BJ (cell line): ENCODE measurements at regions not wholly inside any gene's neighbourhood (a gene's known extent, or its start where the extent isn't known, plus 50 kb on each side); places are given as distances from the start of the nearest gene placed in this dataset.

ENCODE experiments used
- CTCF ChIA-PET: fragments of 350-600 bp; formaldehyde crosslinking; extraction: SDS; loops from one replicate; lab custom pipeline; 2021; ENCODE audit warnings: antibody characterized with exemption, inconsistent platforms; lab: Yijun Ruan, JAX
- POLR2A ChIA-PET: fragments of 300-600 bp; sonication (Branson Sonifier 250); formaldehyde crosslinking; extraction: SDS; loops from one replicate; lab custom pipeline; 2021; ENCODE audit warnings: antibody characterized with exemption; lab: Charles Lee
- DNase-seq: peaks from one replicate; pipeline ENCODE4 v3.0.0-alpha.2; 2011; ENCODE audit warnings: low read depth
- H3K27me3 ChIP-seq: 2 replicates; pipeline ENCODE4 v1.6.0; 2011; ENCODE audit warnings: low read length; ENCODE audit not compliant: control insufficient read depth, insufficient read depth
- H3K36me3 ChIP-seq: 2 replicates; pipeline ENCODE4 v1.5.1; 2011; ENCODE audit warnings: low read length; ENCODE audit not compliant: control insufficient read depth, insufficient read depth
- H3K4me3 ChIP-seq: 2 replicates; pipeline ENCODE4 v1.5.1; 2011; ENCODE audit warnings: low read depth, mild to moderate bottlenecking, control low read depth, low read length
- TF ChIP-seq, protein P1 (sequence below): IDR thresholded peaks from 2 replicates; pipeline ENCODE4 v1.5.1; 2011; ENCODE audit warnings: low read depth, mild to moderate bottlenecking, control low read depth, inconsistent platforms, low read length, moderate library complexity; ENCODE audit not compliant: insufficient read depth

GRCh38 chr9:129467004-129467588 is 153.8 kb downstream of the C9orf50 start:
- DNase-seq, result no peak
- TF ChIP-seq, protein P1, sequence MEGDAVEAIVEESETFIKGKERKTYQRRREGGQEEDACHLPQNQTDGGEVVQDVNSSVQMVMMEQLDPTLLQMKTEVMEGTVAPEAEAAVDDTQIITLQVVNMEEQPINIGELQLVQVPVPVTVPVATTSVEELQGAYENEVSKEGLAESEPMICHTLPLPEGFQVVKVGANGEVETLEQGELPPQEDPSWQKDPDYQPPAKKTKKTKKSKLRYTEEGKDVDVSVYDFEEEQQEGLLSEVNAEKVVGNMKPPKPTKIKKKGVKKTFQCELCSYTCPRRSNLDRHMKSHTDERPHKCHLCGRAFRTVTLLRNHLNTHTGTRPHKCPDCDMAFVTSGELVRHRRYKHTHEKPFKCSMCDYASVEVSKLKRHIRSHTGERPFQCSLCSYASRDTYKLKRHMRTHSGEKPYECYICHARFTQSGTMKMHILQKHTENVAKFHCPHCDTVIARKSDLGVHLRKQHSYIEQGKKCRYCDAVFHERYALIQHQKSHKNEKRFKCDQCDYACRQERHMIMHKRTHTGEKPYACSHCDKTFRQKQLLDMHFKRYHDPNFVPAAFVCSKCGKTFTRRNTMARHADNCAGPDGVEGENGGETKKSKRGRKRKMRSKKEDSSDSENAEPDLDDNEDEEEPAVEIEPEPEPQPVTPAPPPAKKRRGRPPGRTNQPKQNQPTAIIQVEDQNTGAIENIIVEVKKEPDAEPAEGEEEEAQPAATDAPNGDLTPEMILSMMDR, result no peak
- ChIA-PET POLR2A (no interaction called here), CTCF (interaction anchor here (0.6 kb wide), 2 partner anchors 8 to 251 kb away, joined by 3 to 4 read pairs; no protein-coding TSS in a partner anchor)
- Histone ChIP-seq H3K27me3 (no peaks in the 10 kb centered on the region), H3K36me3 (no peaks in the 10 kb centered on the region), H3K4me3 (no peak overlapping the region)

- DNase-seq, result no peak
- POLR2A ChIA-PET, result no interaction called here
- CTCF ChIA-PET, result interaction anchor here (1.1 to 2.3 kb wide), 3 partner anchors 9 to 327 kb away, joined by 3 to 7 read pairs (median 5); no protein-coding TSS in a partner anchor
- Histone ChIP-seq H3K4me3 (no peak overlapping the region), H3K27me3 (no peaks in the 10 kb centered on the region), H3K36me3 (no peaks in the 10 kb centered on the region)
- TF ChIP-seq, protein P1, result no peak
These were observed 154.9 kb downstream of the C9orf50 start for GRCh38 chr9:129465834-129466535.

DNA sequence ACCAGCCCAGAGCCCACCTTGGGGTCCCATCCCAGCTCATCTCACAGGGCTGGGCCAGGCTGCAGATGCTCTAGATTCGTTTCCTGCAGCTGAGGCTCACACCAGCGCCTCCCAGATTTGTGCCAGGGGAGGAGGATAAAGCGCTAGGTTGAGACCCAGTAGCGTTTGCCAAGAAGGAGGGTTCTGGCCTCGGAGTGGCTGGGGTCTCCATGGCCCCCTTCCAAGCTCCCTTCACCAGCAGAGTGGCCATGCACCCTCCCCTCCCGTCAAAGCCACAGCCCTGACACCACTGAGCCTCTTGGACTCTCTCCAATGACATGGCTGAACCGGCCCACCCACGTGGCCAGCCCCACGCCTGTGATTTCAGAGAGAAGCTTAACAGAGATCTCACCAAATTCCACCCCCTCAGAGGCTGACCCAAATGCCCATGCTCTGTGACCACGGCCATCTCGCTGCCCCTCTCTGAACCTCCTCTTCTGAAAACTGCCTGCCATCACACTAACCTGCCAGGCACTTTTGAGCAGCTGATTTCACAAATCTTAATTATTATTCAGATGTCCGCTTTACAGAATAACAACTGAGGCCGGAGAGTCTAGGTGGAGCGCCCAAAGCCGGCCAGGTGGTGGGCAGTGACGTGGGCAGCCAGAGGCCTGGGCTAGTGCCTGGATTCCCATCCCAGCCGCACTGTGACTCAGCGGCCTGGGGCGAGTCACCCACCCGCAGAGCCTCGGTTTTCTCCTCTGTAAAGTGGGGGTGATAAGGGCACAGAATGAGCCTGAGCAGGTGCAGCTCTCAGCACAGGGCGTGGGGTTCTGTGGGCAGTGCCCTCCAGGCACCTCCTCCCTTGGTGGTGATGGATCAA is 155.7 kb downstream of the C9orf50 start:
- ChIA-PET POLR2A (no interaction called here), CTCF (interaction anchor here (0.6 to 2.3 kb wide), 4 partner anchors 9 to 332 kb away, joined by 3 to 7 read pairs (median 4); no protein-coding TSS in a partner anchor)
- TF ChIP-seq, protein P1, result no peak
- no peak for DNase-seq
- H3K4me3 ChIP-seq, result no peak overlapping the region
- no peaks in the 10 kb centered on the region for H3K27me3 ChIP-seq
- H3K36me3 ChIP-seq, result no peaks in the 10 kb centered on the region

- H3K27me3 ChIP-seq, result no peaks in the 10 kb centered on the region
- no peak overlapping the region for H3K4me3 ChIP-seq
- TF ChIP-seq, protein P1, result no peak
- DNase-seq, result no peak
- CTCF ChIA-PET, result no interaction called here
- H3K36me3 ChIP-seq, result no peaks in the 10 kb centered on the region
- POLR2A ChIA-PET, result no interaction called here
These were observed 156.9 kb downstream of the C9orf50 start for GRCh38 chr9:129463994-129464393.

DNA sequence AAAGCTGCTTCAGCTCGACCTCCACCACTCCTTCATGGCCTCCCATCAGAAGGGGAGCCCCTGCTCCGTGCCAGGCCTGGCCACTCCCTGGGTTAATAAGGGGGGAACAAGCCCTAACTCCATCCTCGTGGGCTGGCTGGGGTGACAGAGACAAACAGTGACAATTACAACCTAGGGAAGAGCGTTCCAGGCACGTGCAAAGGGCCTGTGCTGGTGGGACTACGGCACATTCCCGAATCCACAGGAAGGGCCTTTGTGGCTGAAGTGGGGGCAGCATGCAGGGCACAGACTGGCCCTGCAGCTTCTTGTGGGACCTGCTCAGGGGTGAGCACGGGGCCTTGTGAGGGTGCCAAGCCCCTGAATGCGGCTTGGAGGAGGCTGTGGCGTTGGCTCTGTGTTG is 157.4 kb downstream of the C9orf50 start:
- TF ChIP-seq, protein P1, result no peak
- CTCF ChIA-PET, result interaction anchor here (1.1 kb wide), 1 partner anchor 16 kb away, joined by 3 read pairs; no protein-coding TSS in a partner anchor
- Histone ChIP-seq H3K36me3 (no peaks in the 10 kb centered on the region), H3K27me3 (no peaks in the 10 kb centered on the region), H3K4me3 (no peak overlapping the region)
- no peak for DNase-seq
- POLR2A ChIA-PET, result no interaction called here
